Gastrocnemius medialis (tissue), 4 donors: ENCODE measurements at regions not wholly inside any gene's neighbourhood (a gene's known extent, or its start where the extent isn't known, plus 50 kb on each side); places are given as distances from the start of the nearest gene placed in this dataset.

Experiments
- ATAC-seq, 2 donors: fragments of 150-250 bp; one replicate each; pipeline ENCODE4 v1.9.1; 2016
- DNase-seq, 2 donors: peaks; one replicate each; pipeline ENCODE4 v3.0.0-alpha.2; 2019
- H3K27ac ChIP-seq, 4 donors: fragments of 200-600 bp; sonication (generic); 1 replicate in 1 of 4; 2 replicates in 3 of 4; pipeline ENCODE4 v1.5.1; 2016 to 2018; ENCODE audit warnings: mild to moderate bottlenecking in 2 of 4, moderate library complexity in 1 of 4
- H3K27me3 ChIP-seq, 3 donors: fragments of 200-600 bp; sonication (generic) in 2 of 3; 1 replicate in 1 of 3; 2 replicates in 2 of 3; pipeline versions ENCODE4 v1.5.1 to v1.6.0; 2016 to 2019; ENCODE audit warnings: mild to moderate bottlenecking in 1 of 3, moderate library complexity in 1 of 3
- H3K36me3 ChIP-seq, 2 donors: fragments of 200-600 bp; sonication (generic) in 1 of 2; one replicate each; pipeline ENCODE4 v1.5.1; 2017 to 2018
- H3K4me1 ChIP-seq, 2 donors: fragments of 200-600 bp; sonication (generic) in 1 of 2; one replicate each; pipeline ENCODE4 v1.5.1; 2016 to 2017; ENCODE audit warnings: mild to moderate bottlenecking in 2 of 2
- H3K4me3 ChIP-seq, 4 donors: fragments of 200-600 bp; sonication (generic) in 3 of 4; 1 replicate in 1 of 4; 2 replicates in 3 of 4; pipeline ENCODE4 v1.5.1; 2016 to 2019; ENCODE audit warnings: mild to moderate bottlenecking in 2 of 4
- H3K9me3 ChIP-seq, 3 donors: fragments of 200-600 bp; sonication (generic) in 2 of 3; 1 replicate in 1 of 3; 2 replicates in 2 of 3; pipeline ENCODE4 v1.5.1; 2016 to 2019
- POLR2A ChIP-seq, 2 donors: fragments of 450-650 bp; IDR thresholded peaks; one replicate each; pipeline ENCODE4 v1.6.1; 2017; ENCODE audit warnings: antibody characterized with exemption in 2 of 2, mild to moderate bottlenecking in 2 of 2, moderate library complexity in 2 of 2
- in situ Hi-C, 4 donors: fragments of 200-750 bp; cut with MboI; loops; one replicate each; pipeline versions ENCODE4 v1.15.0 to v1.8.0; 2017; ENCODE audit warnings: low sequenced_read_pairs in 4 of 4
- intact Hi-C: fragments of 100-400 bp; cut with DNase I; formaldehyde crosslinking; loops from one replicate; pipeline ENCODE4 v1.15.1; 2023; ENCODE audit warnings: low total_unique reads
- TF ChIP-seq, protein P1 (sequence below), 5 experiments: fragments of 450-650 bp in 3 of 5; fragments of 200-600 bp in 2 of 5; sonication (generic) in 2 of 5; IDR thresholded peaks in 4 of 5; conservative IDR thresholded peaks in 1 of 5; 1 replicate in 4 of 5; 2 replicates in 1 of 5; pipeline ENCODE4 v1.5.1; 2016 to 2019; ENCODE audit warnings: antibody characterized with exemption in 5 of 5, mild to moderate bottlenecking in 3 of 5, moderate library complexity in 3 of 5

DNA sequence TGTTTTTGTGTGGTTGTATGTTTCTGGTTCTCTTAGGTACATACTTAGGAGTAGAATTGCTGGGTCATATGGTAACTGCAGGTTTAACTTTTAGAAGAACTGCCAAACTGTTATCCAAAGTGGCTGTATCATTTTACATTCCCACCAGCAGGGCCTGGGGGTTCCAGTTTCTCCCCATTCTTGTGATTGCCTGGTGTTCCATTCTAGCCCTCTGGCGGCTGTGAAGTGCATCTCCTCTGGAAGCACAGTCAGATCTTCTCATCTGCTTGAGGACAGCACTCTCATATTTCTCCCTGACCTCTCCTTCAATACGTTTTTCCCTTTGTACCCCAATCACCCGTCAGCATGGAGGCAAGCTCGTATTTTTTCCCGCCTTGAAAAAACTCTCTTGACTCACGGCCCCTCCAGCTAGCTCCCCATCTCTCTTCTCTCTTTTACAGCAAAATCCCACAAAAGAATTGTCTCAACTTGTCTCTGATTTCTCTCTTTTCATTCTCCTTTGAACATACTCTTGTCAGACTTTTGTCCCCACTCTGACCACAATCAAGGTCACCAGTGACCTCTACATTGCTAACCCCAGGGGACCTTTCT lies 56.8 kb upstream of the THY1 start:
- H3K27ac ChIP-seq, result no peak overlapping the region
- H3K9me3 ChIP-seq, result no peaks in the 10 kb centered on the region
- no peak for TF ChIP-seq POLR2A (IDR thresholded peaks at IDR 0.05)
- TF ChIP-seq, protein P1, sequence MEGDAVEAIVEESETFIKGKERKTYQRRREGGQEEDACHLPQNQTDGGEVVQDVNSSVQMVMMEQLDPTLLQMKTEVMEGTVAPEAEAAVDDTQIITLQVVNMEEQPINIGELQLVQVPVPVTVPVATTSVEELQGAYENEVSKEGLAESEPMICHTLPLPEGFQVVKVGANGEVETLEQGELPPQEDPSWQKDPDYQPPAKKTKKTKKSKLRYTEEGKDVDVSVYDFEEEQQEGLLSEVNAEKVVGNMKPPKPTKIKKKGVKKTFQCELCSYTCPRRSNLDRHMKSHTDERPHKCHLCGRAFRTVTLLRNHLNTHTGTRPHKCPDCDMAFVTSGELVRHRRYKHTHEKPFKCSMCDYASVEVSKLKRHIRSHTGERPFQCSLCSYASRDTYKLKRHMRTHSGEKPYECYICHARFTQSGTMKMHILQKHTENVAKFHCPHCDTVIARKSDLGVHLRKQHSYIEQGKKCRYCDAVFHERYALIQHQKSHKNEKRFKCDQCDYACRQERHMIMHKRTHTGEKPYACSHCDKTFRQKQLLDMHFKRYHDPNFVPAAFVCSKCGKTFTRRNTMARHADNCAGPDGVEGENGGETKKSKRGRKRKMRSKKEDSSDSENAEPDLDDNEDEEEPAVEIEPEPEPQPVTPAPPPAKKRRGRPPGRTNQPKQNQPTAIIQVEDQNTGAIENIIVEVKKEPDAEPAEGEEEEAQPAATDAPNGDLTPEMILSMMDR (IDR thresholded peaks at IDR 0.05 in 4 of 5, conservative IDR thresholded peaks at IDR 0.05 in 1 of 5), result no peak
- intact Hi-C loops (loop anchor here (2.0 to 10.0 kb wide), 2 partner anchors 53 to 275 kb away; partner anchors contain the start of gene CBL), in situ Hi-C loops (loop anchor here (5.0 to 25.0 kb wide), 8 partner anchors 53 to 633 kb away; partner anchors contain the start of genes NECTIN1 (in 2 of the 4) and RNF26 (in 1 of the 4))
- H3K36me3 ChIP-seq, result no peaks in the 10 kb centered on the region
- peaks cover 0 to 4% of the 10 kb centered on the region in 2 donors for H3K4me1 ChIP-seq
- no peak for DNase-seq
- no peak overlapping the region for H3K4me3 ChIP-seq
- no peaks in the 10 kb centered on the region for H3K27me3 ChIP-seq
- ATAC-seq, result no peak

DNA sequence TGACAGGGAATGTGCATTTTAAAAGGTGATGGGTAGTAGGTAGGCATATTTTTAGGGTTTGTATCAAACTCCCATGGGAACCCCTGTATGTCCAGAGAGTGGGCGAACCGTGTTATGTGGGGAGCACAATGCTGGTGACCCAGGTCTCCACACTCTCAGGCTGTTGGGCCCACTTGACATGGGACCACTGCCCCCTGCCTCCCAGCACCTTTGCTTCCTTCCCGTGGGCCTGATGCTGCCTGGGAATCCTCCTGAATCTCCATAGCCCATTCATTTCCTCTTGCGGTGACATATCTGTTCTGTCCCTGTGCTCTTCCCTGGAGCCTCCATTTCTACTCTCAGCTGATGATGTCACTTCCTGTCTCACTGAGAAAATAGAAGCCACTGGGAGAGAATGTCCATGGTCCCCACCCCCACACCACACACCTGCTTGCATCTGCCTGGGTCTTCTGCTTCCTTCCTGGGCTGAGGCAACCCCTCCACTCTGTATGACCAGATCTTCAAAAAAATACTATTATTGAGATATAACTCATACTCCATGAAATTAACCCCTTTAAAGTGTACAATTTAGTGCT lies 55.8 kb upstream of the THY1 start:
- no peak for DNase-seq
- H3K27ac ChIP-seq, result no peak overlapping the region
- in situ Hi-C loops (loop anchor here (10.0 to 25.0 kb wide), 6 partner anchors 84 to 634 kb away; partner anchors contain the start of genes NECTIN1 (in 2 of the 4) and RNF26 (in 1 of the 4)), intact Hi-C loops (loop anchor here (10.0 kb wide), 1 partner anchor 274 kb away; the partner anchor contains the start of gene CBL)
- no peak overlapping the region for H3K4me3 ChIP-seq
- H3K36me3 ChIP-seq, result no peaks in the 10 kb centered on the region
- no peaks in the 10 kb centered on the region for H3K9me3 ChIP-seq
- no peaks in the 10 kb centered on the region for H3K27me3 ChIP-seq
- TF ChIP-seq POLR2A (IDR thresholded peaks at IDR 0.05), result no peak
- TF ChIP-seq, protein P1 (IDR thresholded peaks at IDR 0.05 in 4 of 5, conservative IDR thresholded peaks at IDR 0.05 in 1 of 5), result no peak
- no peak for ATAC-seq
- peaks cover 0 to 4% of the 10 kb centered on the region in 2 donors for H3K4me1 ChIP-seq

DNA sequence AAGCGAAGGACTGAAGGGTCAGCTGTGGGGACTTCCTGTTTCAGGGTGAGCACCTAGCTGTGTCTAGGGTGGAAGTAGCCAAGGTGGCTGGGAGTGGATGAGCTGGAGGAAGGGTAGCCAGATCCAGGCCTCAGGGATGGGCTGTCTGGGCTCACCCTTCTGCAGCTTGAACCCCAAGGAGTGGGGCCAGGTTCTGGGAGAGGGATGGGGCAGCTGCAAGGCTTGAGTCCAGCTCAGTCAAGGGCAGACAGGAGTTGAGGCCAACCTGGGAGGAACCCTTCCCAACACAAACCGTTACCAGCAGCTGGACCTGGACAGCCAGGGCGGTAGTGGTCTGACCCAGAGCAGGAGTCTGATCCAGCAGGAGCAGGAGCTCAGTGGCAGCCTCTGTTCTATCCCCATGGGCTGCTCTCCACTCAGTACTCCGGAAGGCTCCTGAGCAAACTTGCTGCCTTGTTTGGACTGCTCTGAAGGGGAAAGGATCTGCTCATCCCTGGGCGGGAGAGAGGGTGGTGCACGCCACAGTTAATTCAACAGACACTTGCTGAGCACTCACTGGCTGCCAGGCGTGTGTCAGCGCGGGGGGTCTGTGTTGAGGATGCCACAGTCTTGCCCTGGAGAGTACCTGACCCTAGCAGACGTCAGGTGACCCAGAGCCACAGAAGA lies 53.8 kb upstream of the THY1 start:
- in situ Hi-C loops, result loop anchor here (10.0 to 25.0 kb wide), 6 partner anchors 82 to 636 kb away; partner anchors contain the start of genes NECTIN1 (in 2 of the 4) and RNF26 (in 1 of the 4)
- intact Hi-C loops, result loop anchor here (10.0 kb wide), 1 partner anchor 272 kb away; the partner anchor contains the start of gene CBL
- no peak for DNase-seq

DNA sequence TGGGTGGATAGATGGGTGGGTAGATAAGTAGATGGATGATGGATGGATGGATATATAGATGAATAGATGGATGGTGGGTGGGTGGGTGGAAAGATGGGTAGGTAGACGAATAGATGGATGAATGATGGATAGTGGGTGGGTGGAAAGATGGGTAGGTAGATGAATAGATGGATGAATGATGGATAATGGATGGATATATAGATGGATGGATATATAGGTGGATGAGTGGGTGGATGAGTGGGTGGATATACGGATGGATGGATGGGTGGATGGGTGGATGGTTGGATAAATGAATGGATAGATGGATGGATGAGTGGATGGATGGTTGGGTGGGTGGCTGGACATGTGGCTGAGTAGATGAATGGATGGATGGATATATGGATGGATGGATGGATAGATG lies 53.1 kb upstream of the THY1 start:
- in situ Hi-C loops (loop anchor here (10.0 to 25.0 kb wide), 6 partner anchors 81 to 636 kb away; partner anchors contain the start of genes NECTIN1 (in 2 of the 4) and RNF26 (in 1 of the 4)), intact Hi-C loops (loop anchor here (10.0 kb wide), 1 partner anchor 271 kb away; the partner anchor contains the start of gene CBL)
- no peaks in the 10 kb centered on the region for H3K4me1 ChIP-seq
- H3K27me3 ChIP-seq, result no peaks in the 10 kb centered on the region
- H3K27ac ChIP-seq, result no peak overlapping the region
- ATAC-seq (no peak), DNase-seq (no peak)
- no peak overlapping the region for H3K4me3 ChIP-seq
- H3K36me3 ChIP-seq, result no peaks in the 10 kb centered on the region
- H3K9me3 ChIP-seq, result no peaks in the 10 kb centered on the region
- no peak for TF ChIP-seq POLR2A (IDR thresholded peaks at IDR 0.05)
- TF ChIP-seq, protein P1 (IDR thresholded peaks at IDR 0.05 in 4 of 5, conservative IDR thresholded peaks at IDR 0.05 in 1 of 5), result no peak

More for the DNA sequence above, 53.8 kb upstream of the THY1 start:
- Histone ChIP-seq H3K4me3 (no peak overlapping the region), H3K4me1 (peaks cover 0 to 4% of the 10 kb centered on the region in 2 donors), H3K27ac (no peak overlapping the region), H3K27me3 (no peaks in the 10 kb centered on the region), H3K9me3 (no peaks in the 10 kb centered on the region), H3K36me3 (no peaks in the 10 kb centered on the region)
- TF ChIP-seq, protein P1 (IDR thresholded peaks at IDR 0.05 in 4 of 5, conservative IDR thresholded peaks at IDR 0.05 in 1 of 5), result no peak
- TF ChIP-seq POLR2A (IDR thresholded peaks at IDR 0.05), result no peak
- ATAC-seq, result no peak
